ENCODE measurements at regions not wholly inside any gene's neighbourhood (a gene's known extent, or its start where the extent isn't known, plus 50 kb on each side); places are given as distances from the start of the nearest gene placed in this dataset.

DNA sequence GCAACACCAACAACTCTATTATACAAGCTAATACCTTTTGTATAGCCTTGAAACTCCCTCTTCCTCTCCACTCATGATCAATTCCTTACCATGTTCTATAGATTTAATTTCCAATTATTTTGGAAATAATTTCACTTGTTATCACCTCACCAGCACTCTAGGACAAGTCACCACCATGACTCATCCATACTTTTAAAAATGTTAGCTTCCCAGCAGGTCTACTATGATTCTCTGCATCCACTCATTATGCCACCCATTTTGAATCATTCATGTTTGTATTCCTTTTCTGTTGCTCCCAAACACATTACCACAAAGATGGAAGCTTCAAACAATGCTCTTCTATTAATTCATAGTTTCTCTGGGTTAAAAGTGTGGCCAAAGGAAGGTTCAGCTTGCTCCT, 469.6 kb downstream of the PDGFC start:
- in situ Hi-C loops (cut with MboI; ENCODE audit: low sequenced_read_pairs, unreplicated experiment): no loop called here
- no peak for DNase-seq (ENCODE audit: low spot score)
- TF ChIP-seq, protein P1, sequence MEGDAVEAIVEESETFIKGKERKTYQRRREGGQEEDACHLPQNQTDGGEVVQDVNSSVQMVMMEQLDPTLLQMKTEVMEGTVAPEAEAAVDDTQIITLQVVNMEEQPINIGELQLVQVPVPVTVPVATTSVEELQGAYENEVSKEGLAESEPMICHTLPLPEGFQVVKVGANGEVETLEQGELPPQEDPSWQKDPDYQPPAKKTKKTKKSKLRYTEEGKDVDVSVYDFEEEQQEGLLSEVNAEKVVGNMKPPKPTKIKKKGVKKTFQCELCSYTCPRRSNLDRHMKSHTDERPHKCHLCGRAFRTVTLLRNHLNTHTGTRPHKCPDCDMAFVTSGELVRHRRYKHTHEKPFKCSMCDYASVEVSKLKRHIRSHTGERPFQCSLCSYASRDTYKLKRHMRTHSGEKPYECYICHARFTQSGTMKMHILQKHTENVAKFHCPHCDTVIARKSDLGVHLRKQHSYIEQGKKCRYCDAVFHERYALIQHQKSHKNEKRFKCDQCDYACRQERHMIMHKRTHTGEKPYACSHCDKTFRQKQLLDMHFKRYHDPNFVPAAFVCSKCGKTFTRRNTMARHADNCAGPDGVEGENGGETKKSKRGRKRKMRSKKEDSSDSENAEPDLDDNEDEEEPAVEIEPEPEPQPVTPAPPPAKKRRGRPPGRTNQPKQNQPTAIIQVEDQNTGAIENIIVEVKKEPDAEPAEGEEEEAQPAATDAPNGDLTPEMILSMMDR (IDR thresholded peaks at IDR 0.05; ENCODE audit: borderline replicate concordance, control extremely low read depth, extremely low read depth, insufficient read depth, missing control alignments): no peak

DNA sequence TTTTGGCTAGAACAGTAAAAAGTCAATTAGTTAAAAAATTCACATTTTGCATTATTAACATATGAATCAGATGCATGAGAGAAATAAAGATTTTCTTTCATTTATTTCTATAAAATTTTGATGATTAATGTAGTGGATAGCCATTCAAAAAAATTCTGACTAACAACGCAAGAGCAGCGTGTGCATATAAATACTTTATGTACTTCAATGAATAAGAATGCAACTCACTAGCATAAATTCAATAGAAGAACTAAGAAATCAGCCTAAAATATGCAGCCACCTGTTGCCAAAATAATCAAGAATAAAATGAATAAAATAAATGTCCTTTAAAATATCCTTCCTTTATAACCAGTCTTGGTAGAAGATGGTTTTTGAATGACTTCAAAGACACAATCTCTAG, 471.9 kb downstream of the PDGFC start:
- in situ Hi-C loops (cut with MboI; ENCODE audit: low sequenced_read_pairs, unreplicated experiment): no loop called here
- DNase-seq (ENCODE audit: low spot score): no peak
- TF ChIP-seq, protein P1 (IDR thresholded peaks at IDR 0.05; ENCODE audit: borderline replicate concordance, control extremely low read depth, extremely low read depth, insufficient read depth, missing control alignments): no peak

DNA sequence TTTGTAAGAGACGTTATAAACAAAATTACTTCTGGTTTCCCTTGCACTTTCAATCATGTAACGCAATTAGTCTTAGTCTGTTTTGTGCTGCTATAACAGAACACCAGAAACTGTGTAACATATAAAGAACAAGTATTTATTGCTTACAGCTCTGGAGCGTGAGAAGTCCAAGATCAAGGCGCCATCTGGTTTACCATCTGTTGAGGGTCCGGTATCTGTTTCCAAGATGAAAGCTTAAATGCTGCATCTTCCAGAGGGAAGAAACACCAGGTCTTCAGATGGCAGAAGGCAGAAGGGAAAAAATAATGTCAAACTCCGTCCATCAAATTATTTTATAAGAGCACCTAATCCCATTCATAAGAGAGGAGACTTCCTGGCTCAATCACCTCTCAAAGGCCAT, 474.1 kb downstream of the PDGFC start:
- TF ChIP-seq, protein P1 (IDR thresholded peaks at IDR 0.05; ENCODE audit: borderline replicate concordance, control extremely low read depth, extremely low read depth, insufficient read depth, missing control alignments): no peak
- no peak for DNase-seq (ENCODE audit: low spot score)
- in situ Hi-C loops (cut with MboI; ENCODE audit: low sequenced_read_pairs, unreplicated experiment): no loop called here

DNA sequence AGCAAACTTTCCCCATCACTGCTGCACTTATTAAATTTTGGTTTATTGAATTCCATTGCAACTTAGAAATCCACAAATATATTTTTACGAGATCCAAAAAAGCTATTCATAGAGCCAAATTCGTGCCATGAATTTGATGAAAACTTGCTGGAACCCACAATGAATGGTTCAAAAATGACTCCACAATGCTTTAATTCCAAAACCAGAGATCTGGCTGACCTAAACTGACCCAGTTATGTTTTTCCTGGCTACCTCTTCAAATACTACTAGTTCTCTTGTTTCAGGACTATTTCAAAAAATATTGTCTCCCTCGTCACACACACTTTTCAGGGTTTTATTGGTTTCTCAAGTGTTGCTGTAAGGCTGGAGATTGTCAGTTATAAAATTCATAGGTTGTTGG, 474.8 kb downstream of the PDGFC start:
- TF ChIP-seq, protein P1 (IDR thresholded peaks at IDR 0.05; ENCODE audit: borderline replicate concordance, control extremely low read depth, extremely low read depth, insufficient read depth, missing control alignments): no peak
- in situ Hi-C loops (cut with MboI; ENCODE audit: low sequenced_read_pairs, unreplicated experiment): no loop called here
- no peak for DNase-seq (ENCODE audit: low spot score)

DNA sequence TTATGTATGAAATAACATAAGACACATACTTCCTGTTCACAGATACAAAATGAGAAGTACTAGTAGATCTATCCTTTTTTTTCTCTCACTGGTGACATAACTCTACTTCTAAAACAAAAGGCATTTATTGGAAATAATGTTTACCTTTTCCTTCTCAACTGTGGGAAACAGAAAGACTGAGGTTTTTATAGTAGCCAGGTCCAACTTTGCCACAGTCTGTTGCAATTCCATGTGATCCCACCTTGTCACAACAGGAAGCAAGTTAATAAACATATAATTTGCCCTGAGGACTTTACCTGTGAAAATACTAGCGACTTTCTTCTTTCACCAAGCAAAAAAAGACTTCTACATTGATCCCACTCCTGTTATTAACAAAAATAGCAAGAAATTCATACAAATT, 475.8 kb downstream of the PDGFC start:
- TF ChIP-seq, protein P1 (IDR thresholded peaks at IDR 0.05; ENCODE audit: borderline replicate concordance, control extremely low read depth, extremely low read depth, insufficient read depth, missing control alignments): no peak
- in situ Hi-C loops (cut with MboI; ENCODE audit: low sequenced_read_pairs, unreplicated experiment): no loop called here
- no peak for DNase-seq (ENCODE audit: low spot score)

DNA sequence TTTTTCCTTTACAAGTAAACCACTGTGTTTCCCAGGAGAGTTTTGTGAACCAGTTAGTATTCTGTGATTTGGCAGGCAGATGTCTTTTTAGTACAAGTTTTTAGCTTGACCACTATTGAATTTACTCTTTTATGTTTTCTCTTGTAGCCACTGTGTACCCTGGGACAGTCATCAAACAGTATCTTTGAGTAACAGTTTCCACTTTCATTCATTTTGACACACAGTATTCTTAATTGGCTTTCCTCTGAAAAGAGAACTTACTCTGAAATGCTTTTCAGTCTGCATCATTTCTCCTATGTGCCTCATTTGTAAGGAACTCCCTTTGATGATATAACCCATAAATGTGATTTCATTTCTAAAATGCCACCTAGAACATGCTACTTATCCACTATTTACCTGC, 476.5 kb downstream of the PDGFC start:
- DNase-seq (ENCODE audit: low spot score): no peak
- TF ChIP-seq, protein P1 (IDR thresholded peaks at IDR 0.05; ENCODE audit: borderline replicate concordance, control extremely low read depth, extremely low read depth, insufficient read depth, missing control alignments): no peak
- in situ Hi-C loops (cut with MboI; ENCODE audit: low sequenced_read_pairs, unreplicated experiment): no loop called here

DNA sequence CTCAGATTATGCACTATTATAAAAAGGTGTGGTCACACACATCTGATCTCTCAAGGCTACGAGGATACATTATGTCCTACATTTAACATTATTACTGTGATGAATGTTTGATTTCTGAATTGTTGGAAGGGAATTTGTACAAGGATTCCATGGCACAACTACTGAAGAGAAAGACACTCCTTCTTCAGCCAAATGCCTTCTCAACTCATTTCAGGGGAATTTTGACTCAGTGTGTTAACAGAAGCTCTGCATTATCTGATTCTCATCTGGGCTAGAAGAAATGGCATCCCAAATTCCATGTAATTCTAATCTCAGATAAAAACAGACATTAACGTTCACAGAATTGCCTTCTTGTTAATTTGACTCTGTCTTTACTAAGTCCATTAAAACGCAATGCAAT, 477.7 kb downstream of the PDGFC start:
- in situ Hi-C loops (cut with MboI; ENCODE audit: low sequenced_read_pairs, unreplicated experiment): no loop called here
- DNase-seq (ENCODE audit: low spot score): no peak
- TF ChIP-seq, protein P1 (IDR thresholded peaks at IDR 0.05; ENCODE audit: borderline replicate concordance, control extremely low read depth, extremely low read depth, insufficient read depth, missing control alignments): no peak
